GM23338 (cell line): ENCODE measurements at regions not wholly inside any gene's neighbourhood (a gene's known extent, or its start where the extent isn't known, plus 50 kb on each side); places are given as distances from the start of the nearest gene placed in this dataset.

ENCODE experiments used
- ATAC-seq: fragments of 200-7000 bp; cut with Tn5 transposase; 3 replicates; pipeline ENCODE4 v1.9.1; 2020
- DNase-seq: peaks from one replicate; pipeline ENCODE4 v3.0.0-alpha.2; 2015; ENCODE audit warnings: low spot score
- H2AFZ ChIP-seq: fragments of 200-600 bp; sonication (generic); 2 replicates; pipeline ENCODE4 v1.8.0; 2016; ENCODE audit warnings: antibody characterized with exemption, mild to moderate bottlenecking, moderate library complexity
- H3F3A ChIP-seq: fragments of 200-600 bp; sonication (generic); replicated peaks from 2 replicates; pipeline ENCODE4 v1.8.0; 2017; ENCODE audit warnings: antibody characterized with exemption, mixed run types, low read depth
- H3K27ac ChIP-seq: fragments of 200-600 bp; sonication (generic); 2 replicates; pipeline ENCODE4 v1.6.1; 2016; ENCODE audit warnings: low read depth
- H3K27me3 ChIP-seq: fragments of 200-600 bp; sonication (generic); 2 replicates; pipeline ENCODE4 v1.8.0; 2016; ENCODE audit warnings: mild to moderate bottlenecking, mixed run types, moderate library complexity; ENCODE audit not compliant: insufficient read depth
- H3K36me3 ChIP-seq: fragments of 200-600 bp; sonication (generic); 2 replicates; pipeline ENCODE4 v1.8.0; 2016; ENCODE audit warnings: mild to moderate bottlenecking; ENCODE audit not compliant: insufficient read depth
- H3K4me1 ChIP-seq: fragments of 200-600 bp; sonication (generic); 2 replicates; pipeline ENCODE4 v1.8.0; 2016; ENCODE audit warnings: mild to moderate bottlenecking, moderate library complexity; ENCODE audit not compliant: insufficient read depth
- H3K4me2 ChIP-seq: fragments of 200-600 bp; sonication (generic); 2 replicates; pipeline ENCODE4 v1.7.1; 2017; ENCODE audit warnings: mixed run types
- H3K4me3 ChIP-seq: fragments of 200-600 bp; sonication (generic); 2 replicates; pipeline ENCODE4 v1.6.1; 2016; ENCODE audit warnings: mixed run types
- H3K79me2 ChIP-seq: fragments of 200-600 bp; sonication (generic); replicated peaks from 2 replicates; pipeline ENCODE4 v1.8.0; 2017; ENCODE audit warnings: mild to moderate bottlenecking; ENCODE audit not compliant: insufficient read depth
- H3K9me2 ChIP-seq: fragments of 200-600 bp; sonication (generic); 2 replicates; pipeline ENCODE4 v1.8.0; 2017; ENCODE audit not compliant: insufficient read depth
- H4K20me1 ChIP-seq: fragments of 200-600 bp; sonication (generic); replicated peaks from 2 replicates; pipeline ENCODE4 v1.8.0; 2017; ENCODE audit warnings: mild to moderate bottlenecking; ENCODE audit not compliant: insufficient read depth
- H3K27ac Mint-ChIP-seq: 2 replicates; pipeline ENCODE4 v1.8.0; 2020; ENCODE audit warnings: inconsistent platforms, mild to moderate bottlenecking, moderate library complexity, mixed read lengths
- H3K27me3 Mint-ChIP-seq: 3 replicates; pipeline ENCODE4 v1.8.0; 2022; ENCODE audit warnings: low read depth, mild to moderate bottlenecking, moderate library complexity, mixed read lengths, inconsistent platforms; ENCODE audit not compliant: insufficient read depth, poor library complexity
- H3K36me3 Mint-ChIP-seq: 3 replicates; pipeline ENCODE4 v1.8.0; 2021; ENCODE audit warnings: low read depth, mild to moderate bottlenecking, inconsistent platforms, moderate library complexity, mixed read lengths
- H3K4me1 Mint-ChIP-seq: 3 replicates; pipeline ENCODE4 v1.8.0; 2020; ENCODE audit warnings: mild to moderate bottlenecking, inconsistent platforms, mixed read lengths
- H3K4me3 Mint-ChIP-seq: 3 replicates; pipeline ENCODE4 v1.8.0; 2021; ENCODE audit warnings: moderate library complexity, mild to moderate bottlenecking, inconsistent platforms, mixed read lengths
- H3K9me3 Mint-ChIP-seq: 3 replicates; pipeline ENCODE4 v1.8.0; 2020; ENCODE audit warnings: moderate library complexity, mild to moderate bottlenecking, inconsistent platforms, mixed read lengths
- CTCF ChIP-seq, 2 experiments: fragments of 200-600 bp in 1 of 2; sonication (generic) in 1 of 2; conservative IDR thresholded peaks; 2 replicates each; pipeline versions ENCODE4 v1.5.1 to v1.6.1; 2016 to 2017; ENCODE audit warnings: antibody characterized with exemption in 2 of 2, low read depth in 2 of 2, mild to moderate bottlenecking in 2 of 2, moderate library complexity in 1 of 2
- ETS1 ChIP-seq: IDR thresholded peaks from 2 replicates; pipeline ENCODE4 v1.6.1; 2016; ENCODE audit warnings: antibody characterized with exemption
- REST ChIP-seq: IDR thresholded peaks from one replicate; pipeline ENCODE4 v1.6.1; 2018; ENCODE audit warnings: antibody characterized with exemption; ENCODE audit not compliant: unreplicated experiment
- ZNF114 ChIP-seq: fragments of 250-450 bp; sonication (Bioruptor Pico); IDR thresholded peaks from 2 replicates; pipeline ENCODE4 v1.5.0; 2020; ENCODE audit warnings: mild to moderate bottlenecking, moderate library complexity
- ZNF331 ChIP-seq: fragments of 250-450 bp; sonication (Bioruptor Pico); IDR thresholded peaks from 2 replicates; pipeline ENCODE4 v1.5.0; 2020; ENCODE audit warnings: low read depth, mild to moderate bottlenecking, moderate library complexity
- ZNF462 ChIP-seq: fragments of 250-450 bp; sonication (Bioruptor Pico); IDR thresholded peaks from 2 replicates; pipeline ENCODE4 v1.5.0; 2020; ENCODE audit warnings: mild to moderate bottlenecking, moderate library complexity

GRCh38 chr7:1340461-1341360 is 108.0 kb downstream of the UNCX start:
- H3K27me3 ChIP-seq: no peaks in the 10 kb centered on the region
- H4K20me1 ChIP-seq: no peaks in the 10 kb centered on the region
- H2AFZ ChIP-seq: no peak overlapping the region
- Mint-ChIP-seq H3K4me1 (no peaks in the 10 kb centered on the region), H3K4me3 (no peak overlapping the region), H3K27me3 (peaks cover 3% of the 10 kb centered on the region), H3K36me3 (peaks cover 7% of the 10 kb centered on the region; the same call in 2 of the 3 replicates), H3K9me3 (peaks cover 28% of the 10 kb centered on the region), H3K27ac (no peak overlapping the region)
- H3K4me3 ChIP-seq: no peak overlapping the region
- no peaks in the 10 kb centered on the region for H3K9me2 ChIP-seq
- no peaks in the 10 kb centered on the region for H3K36me3 ChIP-seq
- no peaks in the 10 kb centered on the region for H3K79me2 ChIP-seq
- ATAC-seq (no peak), DNase-seq (no peak)
- H3F3A ChIP-seq: no peaks in the 10 kb centered on the region
- H3K4me2 ChIP-seq: no peak overlapping the region
- TF ChIP-seq ZNF331 (no peak), ETS1 (no peak)
- no peak overlapping the region for H3K27ac ChIP-seq
- H3K4me1 ChIP-seq: no peaks in the 10 kb centered on the region

GRCh38 chr7:1341361-1342089 is 108.9 kb downstream of the UNCX start:
- H3K27ac ChIP-seq: no peak overlapping the region
- H3K4me1 Mint-ChIP-seq: no peaks in the 10 kb centered on the region
- no peaks in the 10 kb centered on the region for H3K9me2 ChIP-seq
- no peaks in the 10 kb centered on the region for H3K27me3 ChIP-seq
- H3K9me3 Mint-ChIP-seq: peaks cover 24% of the 10 kb centered on the region
- DNase-seq: no peak
- no peaks in the 10 kb centered on the region for H3K79me2 ChIP-seq
- H3K4me3 ChIP-seq: no peak overlapping the region
- no peak overlapping the region for H3K27ac Mint-ChIP-seq
- peaks cover 3% of the 10 kb centered on the region for H3K27me3 Mint-ChIP-seq
- no peaks in the 10 kb centered on the region for H3K36me3 ChIP-seq
- no peaks in the 10 kb centered on the region for H4K20me1 ChIP-seq
- no peak overlapping the region for H3K4me3 Mint-ChIP-seq
- H3K4me1 ChIP-seq: no peaks in the 10 kb centered on the region
- H3F3A ChIP-seq: no peaks in the 10 kb centered on the region
- no peak for ATAC-seq
- H3K36me3 Mint-ChIP-seq: peaks cover 7% of the 10 kb centered on the region; the same call in 2 of the 3 replicates
- H2AFZ ChIP-seq: no peak overlapping the region
- H3K4me2 ChIP-seq: no peak overlapping the region
- TF ChIP-seq REST: no peak
- no peak for TF ChIP-seq CTCF (conservative IDR thresholded peaks at IDR 0.05; ENCODE audit: low read depth in 2 of 2)
- no peak for TF ChIP-seq ZNF462 (CRISPR knock-in tag)
- no peak for TF ChIP-seq ZNF114 (CRISPR knock-in tag)
